SK-N-SH (cell line): ENCODE measurements at regions not wholly inside any gene's neighbourhood (a gene's known extent, or its start where the extent isn't known, plus 50 kb on each side); places are given as distances from the start of the nearest gene placed in this dataset.
A peak's percentile ranks its signal among the peaks of the same experiment; 100 is the strongest.

Experiments used
- CTCF ChIA-PET: fragments of 300-600, 350-600 bp; formaldehyde crosslinking; extraction: SDS; loops from one replicate; lab custom pipeline; 2021; lab: Yijun Ruan, JAX
- POLR2A ChIA-PET: fragments of 350-600 bp; sonication (Branson Sonifier 250); formaldehyde crosslinking; extraction: SDS; loops from one replicate; lab custom pipeline; 2020; ENCODE audit warnings: antibody characterized with exemption, inconsistent platforms; lab: Yijun Ruan, JAX
- DNase-seq: peaks from one replicate; pipeline ENCODE4 v3.0.0; 2012
- H2AFZ ChIP-seq: fragments of 200-600 bp; sonication (generic); 2 replicates; pipeline ENCODE4 v1.8.1; 2016; ENCODE audit warnings: antibody characterized with exemption, mild to moderate bottlenecking, low read depth
- H3F3A ChIP-seq: fragments of 200-600 bp; sonication (generic); replicated peaks from 2 replicates; pipeline ENCODE3; 2016; ENCODE audit warnings: antibody characterized with exemption, mild to moderate bottlenecking; ENCODE audit not compliant: insufficient read depth
- H3K27ac ChIP-seq, 2 experiments: fragments of 200-500 bp in 1 of 2; fragments of 200-600 bp in 1 of 2; sonication (Bioruptor generic) in 1 of 2; sonication (generic), shearing (Covaris generic) in 1 of 2; 2 replicates each; pipeline versions ENCODE4 v1.5.1 to v1.6.1; 2014 to 2016; ENCODE audit warnings: low read depth in 2 of 2, inconsistent platforms in 1 of 2, low read length in 1 of 2, mild to moderate bottlenecking in 1 of 2, mixed read lengths in 1 of 2
- H3K27me3 ChIP-seq: fragments of 200-600 bp; sonication (generic), shearing (Covaris generic); 2 replicates; pipeline ENCODE4 v1.6.1; 2016; ENCODE audit warnings: mixed run types; ENCODE audit not compliant: insufficient read depth
- H3K36me3 ChIP-seq, 2 experiments: fragments of 200-500 bp in 1 of 2; fragments of 200-600 bp in 1 of 2; sonication (Bioruptor generic) in 1 of 2; sonication (generic) in 1 of 2; replicated peaks in 1 of 2; 2 replicates each; pipeline versions ENCODE3 to v1.5.1; 2014 to 2016; ENCODE audit warnings: low read length in 1 of 2, mild to moderate bottlenecking in 1 of 2; ENCODE audit not compliant: insufficient read depth in 2 of 2, control insufficient read depth in 1 of 2
- H3K4me1 ChIP-seq, 2 experiments: fragments of 200-500 bp in 1 of 2; fragments of 200-600 bp in 1 of 2; sonication (Bioruptor generic) in 1 of 2; sonication (generic), shearing (Covaris generic) in 1 of 2; 2 replicates each; pipeline versions ENCODE4 v1.5.1 to v1.6.1; 2014 to 2016; ENCODE audit warnings: low read depth in 1 of 2, low read length in 1 of 2, mixed run types in 1 of 2; ENCODE audit not compliant: insufficient read depth in 2 of 2, control insufficient read depth in 1 of 2
- H3K4me2 ChIP-seq: fragments of 200-600 bp; sonication (generic), shearing (Covaris generic); 2 replicates; pipeline ENCODE4 v1.6.1; 2017; ENCODE audit warnings: mixed run types
- H3K4me3 ChIP-seq, 2 experiments: fragments of 200-500 bp in 1 of 2; fragments of 200-600 bp in 1 of 2; sonication (Bioruptor generic) in 1 of 2; sonication (generic), shearing (Covaris generic) in 1 of 2; 2 replicates each; pipeline versions ENCODE4 v1.5.1 to v1.8.1; 2014 to 2016; ENCODE audit warnings: low read depth in 2 of 2, inconsistent platforms in 1 of 2, low read length in 1 of 2, mild to moderate bottlenecking in 1 of 2, mixed read lengths in 1 of 2, moderate library complexity in 1 of 2
- H3K79me2 ChIP-seq: fragments of 200-600 bp; sonication (generic); 2 replicates; pipeline ENCODE4 v1.8.1; 2017; ENCODE audit warnings: mild to moderate bottlenecking; ENCODE audit not compliant: insufficient read depth
- H3K9ac ChIP-seq: fragments of 200-600 bp; sonication (generic); 2 replicates; pipeline ENCODE4 v1.6.1; 2017; ENCODE audit warnings: mixed run types
- H3K9me2 ChIP-seq: fragments of 200-600 bp; sonication (generic); 2 replicates; pipeline ENCODE4 v1.6.1; 2017; ENCODE audit warnings: mixed run types
- H3K9me3 ChIP-seq: fragments of 200-600 bp; sonication (generic); 2 replicates; pipeline ENCODE4 v1.6.1; 2017; ENCODE audit warnings: mixed run types, mild to moderate bottlenecking, moderate library complexity
- H4K20me1 ChIP-seq: fragments of 200-600 bp; sonication (generic); 2 replicates; pipeline ENCODE4 v1.6.1; 2017; ENCODE audit warnings: mild to moderate bottlenecking, mixed run types; ENCODE audit not compliant: insufficient read depth
- EP300 ChIP-seq, 2 experiments: IDR thresholded peaks; 2 replicates each; pipeline versions ENCODE4 v1.4.0 to v1.6.1; 2012; ENCODE audit warnings: borderline replicate concordance in 1 of 2, low read depth in 1 of 2, low read length in 1 of 2
- FOSL2 ChIP-seq: IDR thresholded peaks from 2 replicates; pipeline ENCODE4 v1.4.0; 2012; ENCODE audit warnings: low read depth, mild to moderate bottlenecking, moderate library complexity, borderline replicate concordance
- GABPA ChIP-seq: IDR thresholded peaks from 2 replicates; pipeline ENCODE4 v1.4.0; 2012; ENCODE audit warnings: low read depth, mild to moderate bottlenecking
- JUND ChIP-seq: IDR thresholded peaks from 2 replicates; pipeline ENCODE4 v1.4.0; 2012
- MAX ChIP-seq: IDR thresholded peaks from 2 replicates; pipeline ENCODE4 v1.4.0; 2012; ENCODE audit warnings: low read depth
- NFIC ChIP-seq: IDR thresholded peaks from 2 replicates; pipeline ENCODE4 v1.4.0; 2012; ENCODE audit warnings: borderline replicate concordance
- SMC3 ChIP-seq: IDR thresholded peaks from 2 replicates; pipeline ENCODE4 v1.6.1; 2012; ENCODE audit warnings: low read depth, low read length, improper control_type of control experiment
- TAF1 ChIP-seq: IDR thresholded peaks from 2 replicates; pipeline ENCODE4 v1.6.1; 2012; ENCODE audit warnings: low read depth, mild to moderate bottlenecking, low read length, moderate library complexity, borderline replicate concordance
- TCF12 ChIP-seq: IDR thresholded peaks from 2 replicates; pipeline ENCODE4 v1.4.0; 2012
- TEAD4 ChIP-seq: IDR thresholded peaks from 2 replicates; pipeline ENCODE4 v1.4.0; 2012; ENCODE audit warnings: mild to moderate bottlenecking, borderline replicate concordance; ENCODE audit not compliant: insufficient read depth
- WGBS: methylation state at CpG from one replicate; pipeline ENCODE4 v1.1.6; 2017; ENCODE audit warnings: low lambda C conversion rate; 5-methylcytosine and 5-hydroxymethylcytosine counted together
- TF ChIP-seq, protein P1 (sequence below): IDR thresholded peaks from 2 replicates; pipeline ENCODE4; 2012
- TF ChIP-seq, protein P2 (sequence below): fragments of 150-350 bp; IDR thresholded peaks from 2 replicates; pipeline ENCODE4 v1.6.1; 2016; ENCODE audit warnings: mild to moderate bottlenecking, low read depth, low read length

DNA sequence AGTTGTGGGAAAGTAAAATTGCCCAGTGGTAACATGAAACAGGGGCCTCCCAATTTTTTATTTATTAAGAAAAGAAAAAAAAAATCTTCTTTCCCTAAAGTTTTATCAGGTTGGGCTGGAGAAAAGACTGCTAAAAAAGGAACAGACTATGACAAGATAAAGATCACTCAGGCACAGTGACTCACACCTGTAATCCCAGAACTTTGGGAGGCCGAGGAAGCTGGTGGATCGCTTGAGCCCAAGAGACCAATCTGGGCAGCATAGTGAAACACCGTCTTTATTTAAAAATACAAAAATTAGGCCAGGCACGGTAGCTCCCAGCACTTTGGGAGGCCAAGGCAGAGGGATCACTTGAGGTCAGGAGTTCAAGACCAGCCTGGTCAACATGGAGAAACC lies 312.5 kb downstream of the CETN3 start:
- Histone ChIP-seq H3K4me1 (peaks cover 0 to 10% of the 10 kb centered on the region in 2 experiments; a peak in 1 of 4 replicates), H2AFZ (no peak overlapping the region), H3K9me2 (no peaks in the 10 kb centered on the region), H3K9me3 (no peaks in the 10 kb centered on the region), H3K4me2 (peak overlapping the region; percentile 51; the same call in 1 of the 2 replicates), H4K20me1 (no peaks in the 10 kb centered on the region), H3K27me3 (no peaks in the 10 kb centered on the region), H3K79me2 (no peaks in the 10 kb centered on the region), H3K9ac (no peak overlapping the region), H3K4me3 (no peak overlapping the region), H3K36me3 (no peaks in the 10 kb centered on the region), H3K27ac (peak overlapping the region in 1 of 2 experiments; percentile 25; a peak in 1 of 4 replicates), H3F3A (peaks cover 9% of the 10 kb centered on the region)
- CTCF ChIA-PET: no interaction called here
- POLR2A ChIA-PET: no interaction called here
- 40% methylated on average over 4 of the region's 4 CpGs for WGBS
- DNase-seq: no peak
- TF ChIP-seq TAF1: no peak
- TF ChIP-seq SMC3: no peak

DNA sequence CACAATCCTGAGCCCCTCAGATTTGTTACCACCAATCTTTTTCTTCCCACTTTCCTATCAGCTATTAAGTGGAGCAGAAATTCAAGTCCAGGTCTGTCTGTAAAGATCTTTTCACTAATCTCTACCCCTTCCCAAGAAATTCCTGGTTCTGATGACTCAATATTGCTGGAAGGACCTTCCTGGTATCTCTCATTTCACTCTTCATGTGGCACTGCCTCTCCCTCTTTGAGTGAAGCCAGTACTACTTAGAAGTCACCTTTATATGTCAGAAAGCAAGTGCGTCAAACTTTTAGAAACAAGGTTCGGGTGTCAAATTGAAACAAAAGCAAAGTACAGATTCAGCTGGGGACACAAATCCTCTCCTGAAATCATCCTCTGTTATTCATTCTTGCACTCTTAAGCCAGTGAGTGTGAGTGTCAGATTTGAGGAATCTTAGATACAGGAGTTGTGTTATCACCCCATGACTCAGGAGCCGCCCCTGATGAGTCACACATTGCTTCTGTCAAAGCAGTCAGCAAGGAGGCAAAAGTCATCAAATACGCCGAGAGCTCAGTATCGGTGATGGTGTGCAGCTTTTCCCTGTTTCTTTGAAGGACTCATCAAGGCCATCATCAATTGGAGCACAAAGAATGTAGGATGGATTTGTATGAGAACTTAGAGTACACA lies 313.0 kb downstream of the CETN3 start:
- POLR2A ChIA-PET: no interaction called here
- Histone ChIP-seq H3K4me1 (peaks cover 0 to 10% of the 10 kb centered on the region in 2 experiments; a peak in 1 of 4 replicates), H3K4me2 (peak overlapping the region; percentile 51), H2AFZ (peak overlapping the region; percentile 65), H4K20me1 (no peaks in the 10 kb centered on the region), H3K36me3 (no peaks in the 10 kb centered on the region), H3K4me3 (no peak overlapping the region), H3K9me3 (no peaks in the 10 kb centered on the region), H3K27me3 (no peaks in the 10 kb centered on the region), H3F3A (peaks cover 9% of the 10 kb centered on the region), H3K27ac (peak overlapping the region in 1 of 2 experiments; percentile 25; a peak in 3 of 4 replicates), H3K9me2 (no peaks in the 10 kb centered on the region), H3K79me2 (no peaks in the 10 kb centered on the region), H3K9ac (no peak overlapping the region)
- DNase-seq: no peak
- WGBS: 14% methylated on average over 6 of the region's 6 CpGs
- TF ChIP-seq, protein P1, sequence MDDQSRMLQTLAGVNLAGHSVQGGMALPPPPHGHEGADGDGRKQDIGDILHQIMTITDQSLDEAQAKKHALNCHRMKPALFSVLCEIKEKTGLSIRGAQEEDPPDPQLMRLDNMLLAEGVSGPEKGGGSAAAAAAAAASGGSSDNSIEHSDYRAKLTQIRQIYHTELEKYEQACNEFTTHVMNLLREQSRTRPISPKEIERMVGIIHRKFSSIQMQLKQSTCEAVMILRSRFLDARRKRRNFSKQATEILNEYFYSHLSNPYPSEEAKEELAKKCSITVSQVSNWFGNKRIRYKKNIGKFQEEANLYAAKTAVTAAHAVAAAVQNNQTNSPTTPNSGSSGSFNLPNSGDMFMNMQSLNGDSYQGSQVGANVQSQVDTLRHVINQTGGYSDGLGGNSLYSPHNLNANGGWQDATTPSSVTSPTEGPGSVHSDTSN: peak; percentile 70
- TF ChIP-seq JUND: peak; percentile 80
- no peak for TF ChIP-seq GABPA
- TF ChIP-seq, protein P2, sequence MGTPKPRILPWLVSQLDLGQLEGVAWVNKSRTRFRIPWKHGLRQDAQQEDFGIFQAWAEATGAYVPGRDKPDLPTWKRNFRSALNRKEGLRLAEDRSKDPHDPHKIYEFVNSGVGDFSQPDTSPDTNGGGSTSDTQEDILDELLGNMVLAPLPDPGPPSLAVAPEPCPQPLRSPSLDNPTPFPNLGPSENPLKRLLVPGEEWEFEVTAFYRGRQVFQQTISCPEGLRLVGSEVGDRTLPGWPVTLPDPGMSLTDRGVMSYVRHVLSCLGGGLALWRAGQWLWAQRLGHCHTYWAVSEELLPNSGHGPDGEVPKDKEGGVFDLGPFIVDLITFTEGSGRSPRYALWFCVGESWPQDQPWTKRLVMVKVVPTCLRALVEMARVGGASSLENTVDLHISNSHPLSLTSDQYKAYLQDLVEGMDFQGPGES: no peak
- TF ChIP-seq EP300 (IDR thresholded peaks at IDR 0.05; ENCODE audit: borderline replicate concordance in 1 of 2, low read depth in 1 of 2, low read length in 1 of 2): no peak; a peak in 1 of 4 replicates
- peak; percentile 21; the same call in 1 of the 2 replicates for TF ChIP-seq MAX
- TF ChIP-seq NFIC: peak; percentile 12; the same call in 1 of the 2 replicates
- peak; percentile 92 for TF ChIP-seq FOSL2
- TF ChIP-seq TCF12: peak; percentile 65
- peak; percentile 53; the same call in 1 of the 2 replicates for TF ChIP-seq TEAD4
- CTCF ChIA-PET: no interaction called here
